GM11168 (cell line): ENCODE measurements at regions not wholly inside any gene's neighbourhood (a gene's known extent, or its start where the extent isn't known, plus 50 kb on each side); places are given as distances from the start of the nearest gene placed in this dataset.

Experiments used
- in situ Hi-C: fragments of 300-500 bp; cut with MboI; formaldehyde crosslinking; loops from one replicate; pipeline ENCODE4 v1.12.0; 2022; ENCODE audit warnings: low sequenced_read_pairs; ENCODE audit not compliant: unreplicated experiment

DNA sequence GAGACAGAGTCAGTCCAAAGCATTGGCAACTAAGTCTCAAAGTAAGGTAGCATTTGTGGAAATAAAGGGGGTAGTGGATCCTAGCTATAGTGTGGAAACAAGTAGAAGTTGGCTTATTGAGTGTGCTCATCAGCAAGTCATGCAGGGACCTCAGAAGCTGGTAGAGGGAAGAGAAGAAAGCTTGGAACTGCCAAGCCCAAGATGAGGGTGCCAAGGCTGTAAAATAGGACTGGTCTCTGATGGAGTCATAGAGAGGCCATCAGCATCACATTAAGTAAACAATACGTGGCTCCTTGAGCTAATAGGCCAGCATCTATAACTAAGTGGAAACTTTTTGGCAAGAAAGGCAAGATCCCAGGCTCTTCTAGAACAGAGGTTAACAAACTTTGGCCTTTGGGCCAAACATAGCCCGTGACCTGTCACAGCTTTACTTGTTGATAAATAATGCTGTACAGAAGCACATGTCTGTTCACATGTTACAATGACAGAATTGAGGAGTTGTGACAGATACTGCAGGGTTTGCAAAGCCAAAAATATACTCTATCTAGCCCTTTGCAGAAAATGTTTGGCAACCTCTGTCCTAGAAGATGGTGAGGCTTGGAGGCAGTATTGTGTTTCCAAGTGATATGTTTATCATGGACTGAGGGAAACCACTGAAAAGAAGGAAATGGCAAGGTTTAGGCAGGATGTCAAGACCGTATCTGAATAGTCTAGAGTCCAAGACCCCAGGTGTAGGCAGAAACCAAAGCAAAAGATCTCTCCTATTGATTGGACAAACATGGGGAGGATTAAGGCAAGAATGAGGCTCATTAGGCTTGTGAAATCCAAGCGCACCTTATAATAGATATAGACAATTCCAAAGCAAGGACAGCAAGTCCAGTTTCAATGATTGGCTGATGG lies 62.5 kb upstream of the CD44 start:
- in situ Hi-C loops, result loop anchor here (5.0 kb wide), 1 partner anchor 34 kb away; no protein-coding TSS in a partner anchor

DNA sequence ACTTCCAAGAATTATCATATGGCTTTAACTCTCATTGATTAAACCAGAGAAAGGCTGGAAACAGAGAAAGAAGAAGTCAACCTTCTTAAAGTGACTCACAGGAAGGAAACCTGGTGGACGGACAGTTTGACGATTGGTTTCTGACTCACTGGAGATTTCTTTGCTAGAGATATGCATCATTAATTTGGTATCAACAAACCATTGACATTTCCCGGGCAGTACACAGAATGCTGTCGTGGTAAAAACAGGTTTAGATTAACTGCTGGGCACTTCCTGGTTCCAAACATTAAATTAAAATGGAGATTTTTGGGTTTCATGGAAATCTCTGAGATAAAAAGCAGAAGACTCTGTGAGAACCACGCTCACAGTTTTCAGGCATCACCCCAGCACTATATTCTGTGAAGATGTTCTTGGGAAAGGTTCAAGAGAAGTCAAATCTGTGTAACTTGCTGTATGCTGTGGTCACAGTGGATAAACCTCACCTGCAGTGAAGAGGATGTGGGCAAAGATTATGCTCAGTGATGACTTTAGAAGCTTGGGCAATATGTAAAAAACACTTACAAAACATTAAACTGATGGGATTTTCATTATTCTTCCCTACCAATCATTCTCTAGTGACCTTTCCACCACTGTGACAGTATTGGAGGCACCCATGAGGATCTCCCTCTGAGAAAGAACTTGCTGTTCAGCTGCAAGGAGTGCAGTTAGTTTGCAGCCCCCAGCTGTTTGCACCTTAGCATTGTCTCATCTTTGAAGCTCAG lies 61.1 kb upstream of the CD44 start:
- in situ Hi-C loops, result loop anchor here (5.0 kb wide), 1 partner anchor 36 kb away; no protein-coding TSS in a partner anchor

DNA sequence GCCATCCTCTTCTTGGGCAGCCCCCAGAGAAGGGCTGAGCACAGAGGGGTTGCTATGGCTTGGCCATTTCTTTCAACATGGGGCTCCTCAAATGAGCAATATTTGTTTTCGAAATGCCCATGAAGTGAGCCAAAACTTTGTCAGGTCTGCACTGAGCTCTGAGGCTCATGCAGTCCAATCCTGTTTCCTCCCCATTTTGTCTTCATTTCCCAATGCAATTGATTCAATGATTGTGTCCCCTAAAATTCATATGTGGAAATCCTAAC lies 60.6 kb upstream of the CD44 start:
- in situ Hi-C loops, result loop anchor here (5.0 kb wide), 1 partner anchor 36 kb away; no protein-coding TSS in a partner anchor

DNA sequence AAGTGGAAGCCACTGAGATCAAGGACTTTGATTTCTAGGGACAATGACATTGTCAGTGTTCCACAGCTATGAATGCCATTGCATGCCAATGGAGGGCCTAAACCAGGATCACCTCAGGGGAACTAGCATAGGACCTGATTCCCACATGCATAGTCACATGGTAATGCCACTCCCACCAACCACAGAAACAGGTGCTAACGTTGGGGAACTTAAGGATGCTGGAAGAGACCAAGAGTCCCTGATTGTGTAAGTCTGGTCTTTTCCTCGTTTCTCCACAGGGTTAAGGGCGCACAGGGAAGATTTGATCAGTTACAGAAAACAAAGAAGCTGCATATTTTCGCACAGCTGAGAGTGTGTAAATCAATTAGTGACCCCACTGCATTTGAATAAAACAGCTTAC lies 59.4 kb upstream of the CD44 start:
- in situ Hi-C loops, result loop anchor here (5.0 kb wide), 1 partner anchor 37 kb away; no protein-coding TSS in a partner anchor

DNA sequence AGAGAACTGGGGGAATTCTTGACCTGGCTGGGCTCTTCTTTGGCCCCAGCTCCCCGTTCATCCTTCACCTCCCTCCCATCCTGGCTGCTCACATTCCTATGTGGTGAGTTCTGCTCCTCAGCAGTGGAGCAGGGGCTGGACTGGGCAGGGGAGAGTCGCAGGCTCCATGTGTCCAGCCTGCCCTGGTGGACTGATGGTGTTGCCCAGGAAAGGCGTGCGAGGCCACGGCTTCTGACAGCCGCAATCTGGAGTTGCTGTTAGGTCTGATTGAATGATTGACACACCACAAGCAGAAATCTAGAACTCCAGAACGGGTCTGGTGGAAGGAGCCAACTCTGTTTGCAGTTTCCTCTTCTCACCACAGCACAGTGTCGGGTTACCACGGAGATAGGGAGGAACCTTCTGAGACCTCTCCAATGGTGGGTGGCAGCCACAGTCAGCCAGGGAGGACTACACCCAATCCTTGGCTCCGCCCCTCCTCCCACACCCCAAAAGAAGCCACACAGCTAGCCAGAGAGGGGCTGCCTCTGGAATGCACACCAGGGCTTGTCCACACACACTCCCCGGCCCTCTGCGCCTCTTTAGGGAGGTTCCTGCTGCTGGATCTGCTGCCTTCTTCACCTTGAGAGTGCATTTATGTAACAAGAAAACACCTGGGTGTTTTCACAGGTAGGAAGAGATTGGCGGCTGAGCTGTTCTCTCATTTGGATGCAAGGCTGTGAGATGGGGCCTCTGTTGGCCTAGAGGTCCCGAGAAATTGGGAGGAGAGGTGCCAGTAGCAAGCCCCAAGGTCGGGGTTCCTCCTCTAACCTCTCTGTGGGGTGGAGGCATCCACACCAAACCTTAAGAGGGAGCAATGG lies 56.4 kb upstream of the CD44 start:
- in situ Hi-C loops, result no loop called here

DNA sequence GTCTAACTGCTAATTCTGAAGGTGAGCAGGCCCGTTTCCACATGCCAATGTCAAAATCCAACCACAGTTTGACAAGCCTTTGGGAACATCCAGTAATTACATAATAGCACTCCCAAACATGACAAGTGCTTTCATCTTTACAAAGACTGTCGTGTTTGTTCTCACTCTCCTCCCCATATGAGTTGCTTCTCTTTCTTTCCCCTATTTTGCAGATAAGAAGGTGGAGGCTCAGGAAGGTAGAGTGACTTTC lies 55.9 kb upstream of the CD44 start:
- in situ Hi-C loops, result no loop called here

DNA sequence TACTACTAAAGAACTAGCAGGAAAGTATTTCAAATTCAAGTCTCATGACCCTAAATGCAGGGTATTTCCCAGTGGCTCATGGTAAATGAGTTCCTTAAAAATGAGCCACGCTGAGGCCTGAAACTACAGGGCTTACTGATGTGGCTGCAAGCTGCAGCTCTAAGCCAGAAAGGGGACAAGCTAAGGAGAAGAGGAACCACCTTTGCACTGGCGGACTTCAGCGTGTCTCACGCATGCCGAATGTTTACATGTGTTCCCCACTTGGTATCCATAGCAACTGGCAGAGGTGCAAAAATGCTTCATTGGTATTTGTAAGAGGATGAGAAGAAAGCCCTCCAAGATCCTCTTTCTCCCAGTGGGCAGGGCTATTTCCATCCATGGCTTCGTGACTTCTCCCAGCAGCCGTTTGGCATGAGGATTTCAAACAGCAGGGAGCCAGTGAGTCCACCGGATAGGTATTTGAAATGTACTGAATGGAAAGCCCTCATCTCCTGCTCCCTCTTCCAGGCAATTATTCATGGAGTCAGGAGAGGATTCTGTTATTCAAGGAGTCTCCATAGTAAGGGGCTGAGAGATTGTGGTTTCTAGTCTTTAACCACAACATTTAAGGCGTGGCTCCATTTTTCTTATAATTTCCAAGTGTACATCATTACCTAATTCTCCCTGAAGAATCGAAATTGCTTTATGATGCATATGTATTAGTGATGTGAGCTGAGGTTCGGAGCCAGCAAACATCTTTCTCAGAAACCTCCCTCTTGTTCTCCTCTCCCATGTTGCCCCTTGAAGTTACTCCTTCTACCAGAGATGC lies 55.3 kb upstream of the CD44 start:
- in situ Hi-C loops, result no loop called here

DNA sequence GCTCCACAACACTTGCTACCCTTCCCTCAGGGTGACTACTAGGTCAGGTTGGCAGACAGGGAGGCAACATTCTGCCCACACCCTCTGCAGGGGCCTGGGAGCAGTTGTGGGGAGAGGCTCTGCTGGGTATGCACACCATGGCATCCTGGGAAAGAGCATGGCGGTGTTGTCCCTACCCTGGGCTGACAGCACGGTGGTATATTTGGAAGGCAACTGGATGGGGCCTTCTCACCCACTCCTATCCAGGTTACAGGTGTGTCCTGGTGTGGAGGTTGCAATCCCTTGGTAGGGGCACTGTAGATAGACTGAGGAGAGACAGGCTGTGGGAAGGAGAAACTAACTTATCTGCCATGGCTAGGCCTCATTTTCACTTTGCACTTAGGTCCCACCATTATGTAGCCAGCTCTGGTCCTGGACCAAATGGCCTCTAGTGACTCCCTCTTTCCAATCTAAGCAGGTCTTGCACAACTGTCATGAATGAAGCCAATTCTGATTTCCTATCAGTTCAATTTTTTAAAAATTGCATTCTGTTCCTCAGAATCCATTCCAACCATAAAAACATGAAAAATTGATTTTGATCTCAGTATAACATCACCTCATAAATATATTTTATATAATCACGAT lies 54.0 kb upstream of the CD44 start:
- in situ Hi-C loops, result no loop called here

DNA sequence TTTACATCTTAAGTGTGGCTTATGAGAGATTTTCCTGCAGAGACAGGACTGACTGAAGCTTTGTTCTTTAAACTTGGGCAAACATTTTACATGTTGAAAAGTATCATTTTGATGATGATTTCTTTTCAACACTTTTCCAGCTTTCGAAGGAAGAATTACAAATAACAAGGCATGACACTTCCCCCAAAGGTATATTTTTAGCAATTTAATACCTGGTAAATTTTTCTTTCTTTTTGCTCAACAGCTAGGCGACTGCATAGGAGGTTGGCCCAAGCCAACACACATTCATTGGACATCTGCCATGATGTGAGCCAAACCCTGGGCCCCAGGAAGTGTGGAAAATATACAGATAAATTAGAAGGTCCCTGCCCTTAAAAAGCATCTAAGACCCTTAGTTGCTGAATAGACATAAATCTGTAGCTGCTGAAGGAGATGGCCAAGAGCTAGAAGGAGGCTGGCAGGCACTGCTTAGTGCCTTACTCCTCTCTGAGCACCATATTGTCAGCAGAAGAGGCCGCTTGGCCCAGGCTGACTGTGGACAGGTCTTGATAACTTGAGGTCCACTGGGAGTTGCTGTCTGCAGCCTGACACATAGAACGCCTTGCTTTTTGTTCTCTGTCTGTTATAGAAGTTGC lies 53.3 kb upstream of the CD44 start:
- in situ Hi-C loops, result no loop called here

DNA sequence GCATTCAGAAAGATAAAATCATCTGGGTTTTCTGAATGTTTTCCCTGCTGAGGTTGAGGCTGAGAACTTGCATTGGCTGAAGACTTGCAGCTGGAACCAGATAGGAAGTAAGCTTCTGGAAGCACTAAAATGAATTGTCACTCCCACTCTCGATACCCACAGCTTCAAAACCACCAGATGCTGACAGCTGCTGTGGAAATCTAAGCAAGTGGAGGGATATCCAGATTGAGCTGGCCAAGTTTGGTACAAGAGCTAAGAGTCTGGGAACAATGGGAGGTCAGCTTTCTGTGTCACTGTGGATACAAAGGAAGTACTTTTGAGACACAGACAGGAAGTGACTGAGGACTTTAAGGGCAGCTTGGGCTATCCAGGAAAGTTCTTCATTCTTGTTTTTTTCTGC lies 51.3 kb upstream of the CD44 start:
- in situ Hi-C loops, result no loop called here

DNA sequence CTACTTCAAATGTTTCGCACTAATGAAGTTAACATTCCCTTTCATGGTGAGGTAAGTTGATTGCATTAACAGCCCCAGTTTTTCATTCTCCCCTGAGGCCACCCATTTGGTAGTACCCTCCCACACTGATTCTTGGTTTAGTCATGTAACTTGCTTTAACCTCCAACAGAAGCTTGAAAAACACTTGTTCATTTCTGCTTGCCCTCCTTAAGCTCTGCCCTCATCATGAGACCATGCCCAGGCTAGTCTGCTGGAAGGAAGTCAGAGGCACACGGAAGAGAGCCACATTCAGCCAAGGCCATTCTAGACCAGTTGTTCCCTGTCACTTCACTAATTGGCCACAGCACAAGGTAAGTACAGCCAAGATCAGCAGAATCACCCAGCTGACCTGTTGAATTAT lies 50.7 kb upstream of the CD44 start:
- in situ Hi-C loops, result no loop called here

DNA sequence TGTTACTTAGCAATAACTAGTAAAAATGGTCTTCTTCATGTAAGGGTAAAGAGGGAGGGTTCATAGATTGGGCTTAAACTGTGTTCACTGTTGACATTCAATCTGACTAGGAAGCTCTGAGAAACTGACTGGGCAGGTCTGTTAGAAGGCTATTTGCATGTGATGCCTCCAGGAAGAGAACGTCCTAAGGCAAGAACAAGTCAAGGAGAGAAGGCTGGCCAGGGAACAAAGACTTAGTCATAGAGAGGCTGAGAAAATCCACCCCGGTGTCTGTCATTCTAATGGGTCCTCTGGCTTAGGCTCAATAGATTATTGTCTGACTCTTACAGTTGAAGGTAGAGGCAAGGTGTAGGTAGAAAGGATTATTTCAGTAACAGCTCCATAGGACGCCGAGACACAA lies 50.3 kb upstream of the CD44 start:
- in situ Hi-C loops, result no loop called here
